ENCODE measurements at regions not wholly inside any gene's neighbourhood (a gene's known extent, or its start where the extent isn't known, plus 50 kb on each side); places are given as distances from the start of the nearest gene placed in this dataset.

DNA sequence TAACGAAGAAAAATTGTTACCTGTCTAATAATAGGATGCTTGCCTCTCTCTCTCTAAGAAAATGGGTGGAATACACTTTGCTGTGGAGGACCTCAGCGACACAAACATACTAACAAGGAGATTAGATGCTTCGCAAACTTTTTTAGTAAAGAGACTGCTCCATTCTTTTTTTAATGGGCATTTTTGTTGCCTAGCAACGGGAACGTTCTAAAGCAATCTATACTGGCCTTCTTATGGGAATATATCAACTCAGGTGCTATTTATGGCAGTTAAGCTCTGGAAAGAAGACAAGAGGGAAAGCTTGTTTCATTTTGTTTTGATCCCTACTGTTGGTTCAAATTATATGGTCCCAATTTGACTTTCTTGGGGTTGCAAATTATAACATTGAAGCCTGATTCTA is 86.8 kb upstream of the CBLN2 start:
- TF ChIP-seq POLR2A (IDR thresholded peaks at IDR 0.05; ENCODE audit: low read depth, low read length) (no peak), TAF1 (IDR thresholded peaks at IDR 0.05; ENCODE audit: low read depth, low read length) (no peak), POLR2AphosphoS5 (IDR thresholded peaks at IDR 0.05; ENCODE audit: low read depth, low read length) (no peak), SPI1 (IDR thresholded peaks at IDR 0.05; ENCODE audit: low read depth, low read length) (no peak), PAX5 (IDR thresholded peaks at IDR 0.05; ENCODE audit: insufficient read depth, low read length, severe bottlenecking) (no peak), POU2F2 (IDR thresholded peaks at IDR 0.05; ENCODE audit: low read depth, low read length) (no peak)
